Astrocyte (in vitro differentiated cells and primary cell): ENCODE measurements at regions not wholly inside any gene's neighbourhood (a gene's known extent, or its start where the extent isn't known, plus 50 kb on each side); places are given as distances from the start of the nearest gene placed in this dataset.
"Not testable (repeated sequence)": the region's sequence is repeated elsewhere in the genome, so short reads cannot be mapped to it uniquely, and the experiment has no call there.

Source experiments
- CTCF ChIP-seq: IDR thresholded peaks from 2 replicates; pipeline ENCODE4 v1.5.1; 2011; ENCODE audit warnings: low read depth, mild to moderate bottlenecking, inconsistent platforms, low read length, moderate library complexity; ENCODE audit not compliant: insufficient read depth
- EZH2 ChIP-seq: IDR thresholded peaks from 2 replicates; pipeline ENCODE4 v1.6.1; 2012; ENCODE audit warnings: mild to moderate bottlenecking, low read length, inconsistent platforms; ENCODE audit not compliant: insufficient read depth

DNA sequence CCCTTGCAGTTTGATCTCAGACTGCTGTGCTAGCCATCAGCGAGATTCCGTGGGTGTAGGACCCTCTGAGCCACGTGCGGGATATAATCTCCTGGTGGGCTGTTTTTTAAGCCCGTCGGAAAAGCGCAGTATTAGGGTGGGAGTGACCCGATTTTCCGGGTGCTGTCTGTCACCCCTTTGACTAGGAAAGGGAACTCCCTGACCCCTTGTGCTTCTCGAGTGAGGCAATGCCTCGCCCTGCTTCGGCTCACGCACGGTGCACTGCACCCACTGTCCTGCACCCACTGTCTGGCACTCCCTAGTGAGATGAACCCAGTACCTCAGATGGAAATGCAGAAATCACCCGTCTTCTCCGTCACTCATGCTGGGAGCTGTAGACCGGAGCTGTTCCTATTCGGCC is 728.9 kb upstream of the SPRY2 start:
- TF ChIP-seq CTCF, EZH2: not testable (repeated sequence)
